ENCODE measurements at regions not wholly inside any gene's neighbourhood (a gene's known extent, or its start where the extent isn't known, plus 50 kb on each side); places are given as distances from the start of the nearest gene placed in this dataset.

GRCh38 chr20:50267041-50267865 lies 76.6 kb downstream of the CEBPB start:
- TF ChIP-seq BACH2 (CRISPR knock-in tag; IDR thresholded peaks at IDR 0.05; ENCODE audit: borderline replicate concordance) = no peak
- no peak for ATAC-seq

GRCh38 chr20:50267866-50268219 lies 77.2 kb downstream of the CEBPB start:
- TF ChIP-seq TOX (CRISPR knock-in tag; IDR thresholded peaks at IDR 0.05; ENCODE audit: borderline replicate concordance) = no peak
- TF ChIP-seq ZNF70 (CRISPR knock-in tag; IDR thresholded peaks at IDR 0.05) = no peak
- no peak for TF ChIP-seq SNAI2 (CRISPR knock-in tag; IDR thresholded peaks at IDR 0.05)
- TF ChIP-seq POU6F1 (CRISPR knock-in tag; IDR thresholded peaks at IDR 0.05; ENCODE audit: borderline replicate concordance, low read depth) = no peak
- TF ChIP-seq CSRNP3 (CRISPR knock-in tag; IDR thresholded peaks at IDR 0.05) = no peak
- no peak for TF ChIP-seq PPARA (CRISPR knock-in tag; IDR thresholded peaks at IDR 0.05; ENCODE audit: borderline replicate concordance)
- no peak for TF ChIP-seq PATZ1 (CRISPR knock-in tag; IDR thresholded peaks at IDR 0.05; ENCODE audit: borderline replicate concordance)
- TF ChIP-seq CSDC2 (CRISPR knock-in tag; IDR thresholded peaks at IDR 0.05) = no peak
- TF ChIP-seq CREB5 (CRISPR knock-in tag; IDR thresholded peaks at IDR 0.05; ENCODE audit: low read depth) = no peak
- no peak for TF ChIP-seq ZFP3 (CRISPR knock-in tag; IDR thresholded peaks at IDR 0.05)
- TF ChIP-seq TCF4 (CRISPR knock-in tag; IDR thresholded peaks at IDR 0.05; ENCODE audit: borderline replicate concordance) = no peak
- no peak for TF ChIP-seq ZNF8 (CRISPR knock-in tag; IDR thresholded peaks at IDR 0.05)
- no peak for ATAC-seq

GRCh38 chr20:50269091-50270033 lies 78.7 kb downstream of the CEBPB start:
- ATAC-seq = no peak
- TF ChIP-seq ZNF70 (CRISPR knock-in tag; IDR thresholded peaks at IDR 0.05) (no peak), CREB5 (CRISPR knock-in tag; IDR thresholded peaks at IDR 0.05; ENCODE audit: low read depth) (no peak), CSRNP3 (CRISPR knock-in tag; IDR thresholded peaks at IDR 0.05) (no peak), GLIS3 (CRISPR knock-in tag; IDR thresholded peaks at IDR 0.05) (no peak), RARB (CRISPR knock-in tag; IDR thresholded peaks at IDR 0.05) (no peak)

GRCh38 chr20:50270034-50270395 lies 79.4 kb downstream of the CEBPB start:
- no peak for ATAC-seq
- TF ChIP-seq TOX (CRISPR knock-in tag; IDR thresholded peaks at IDR 0.05; ENCODE audit: borderline replicate concordance) = no peak

All from SK-N-SH treated with all-trans-retinoic acid at 6 μM for 48 hours (cell line).